HEK293 (cell line): ENCODE measurements at regions not wholly inside any gene's neighbourhood (a gene's known extent, or its start where the extent isn't known, plus 50 kb on each side); places are given as distances from the start of the nearest gene placed in this dataset.

Experiments
- CTCF ChIA-PET: fragments of 350-600 bp; formaldehyde crosslinking; extraction: SDS; loops from one replicate; lab custom pipeline; 2021; ENCODE audit warnings: antibody characterized with exemption; lab: Yijun Ruan, JAX
- POLR2A ChIA-PET: fragments of 300-600 bp; formaldehyde crosslinking; extraction: SDS; loops from one replicate; lab custom pipeline; 2020; ENCODE audit warnings: antibody characterized with exemption, inconsistent platforms; lab: Yijun Ruan, JAX
- H3K27ac ChIP-seq: fragments of 200-500 bp; sonication (Bioruptor generic); 2 replicates; pipeline ENCODE4 v1.5.1; 2014; ENCODE audit warnings: low read depth, low read length, control low read depth, inconsistent platforms; ENCODE audit errors: extremely low read depth
- H3K36me3 ChIP-seq, 2 experiments: fragments of 200-500 bp in 1 of 2; sonication (Bioruptor generic) in 1 of 2; 1 replicate in 1 of 2; 2 replicates in 1 of 2; pipeline ENCODE4 v1.5.1; 2014 to 2017; ENCODE audit warnings: inconsistent platforms in 2 of 2, low read length in 2 of 2; ENCODE audit not compliant: control insufficient read depth in 2 of 2, insufficient read depth in 1 of 2
- H3K4me1 ChIP-seq: fragments of 200-500 bp; sonication (Bioruptor generic); 2 replicates; pipeline ENCODE4 v1.5.1; 2014; ENCODE audit warnings: mild to moderate bottlenecking, low read length, inconsistent platforms; ENCODE audit not compliant: control insufficient read depth, insufficient read depth
- H3K4me3 ChIP-seq: 2 replicates; pipeline ENCODE4 v1.5.1; 2011; ENCODE audit warnings: low read depth, mild to moderate bottlenecking, control low read depth, low read length, moderate library complexity
- H3K9me3 ChIP-seq: fragments of 200-500 bp; sonication (Bioruptor generic); 2 replicates; pipeline ENCODE4 v1.5.1; 2014; ENCODE audit warnings: low read depth, low read length, inconsistent platforms; ENCODE audit not compliant: control insufficient read depth, insufficient read depth
- BCL6B ChIP-seq: fragments of 450-650 bp; formaldehyde crosslinking; IDR thresholded peaks from 2 replicates; pipeline ENCODE4 v1.5.1; 2017; ENCODE audit warnings: missing biosample characterization, missing genetic modification characterization
- GLI2 ChIP-seq: fragments of 450-650 bp; formaldehyde crosslinking; IDR thresholded peaks from 2 replicates; pipeline ENCODE4; 2017; ENCODE audit warnings: missing biosample characterization, missing genetic modification characterization, low read depth, borderline replicate concordance
- HOXC10 ChIP-seq: sonication (generic); formaldehyde crosslinking; IDR thresholded peaks from 2 replicates; pipeline ENCODE4 v1.8.1; 2023; ENCODE audit warnings: mild to moderate bottlenecking, missing genetic modification reagents
- WT1 ChIP-seq: fragments of 450-650 bp; formaldehyde crosslinking; IDR thresholded peaks from 2 replicates; pipeline ENCODE4 v1.5.1; 2016; ENCODE audit warnings: missing biosample characterization, missing genetic modification characterization
- YY2 ChIP-seq: fragments of 450-650 bp; formaldehyde crosslinking; IDR thresholded peaks from 2 replicates; pipeline ENCODE4 v1.5.1; 2016; ENCODE audit warnings: missing biosample characterization, missing genetic modification characterization
- ZIC2 ChIP-seq: fragments of 450-650 bp; formaldehyde crosslinking; IDR thresholded peaks from 2 replicates; pipeline ENCODE4 v1.5.1; 2016; ENCODE audit warnings: missing biosample characterization, missing genetic modification characterization
- ZNF10 ChIP-seq: fragments of 450-650 bp; formaldehyde crosslinking; IDR thresholded peaks from 2 replicates; pipeline ENCODE4 v1.5.1; 2017; ENCODE audit warnings: missing biosample characterization, missing genetic modification characterization
- ZNF157 ChIP-seq: fragments of 450-650 bp; formaldehyde crosslinking; IDR thresholded peaks from 2 replicates; pipeline ENCODE4 v1.5.1; 2016; ENCODE audit warnings: missing biosample characterization, missing genetic modification characterization
- ZNF202 ChIP-seq: fragments of 450-650 bp; formaldehyde crosslinking; IDR thresholded peaks from 2 replicates; pipeline ENCODE4 v1.5.1; 2016; ENCODE audit warnings: missing biosample characterization, missing genetic modification characterization, borderline replicate concordance
- ZNF248 ChIP-seq: fragments of 450-650 bp; formaldehyde crosslinking; IDR thresholded peaks from 2 replicates; pipeline ENCODE4 v1.5.1; 2017; ENCODE audit warnings: missing biosample characterization, missing genetic modification characterization
- ZNF266 ChIP-seq: fragments of 450-650 bp; formaldehyde crosslinking; IDR thresholded peaks from 2 replicates; pipeline ENCODE4 v1.5.1; 2016; ENCODE audit warnings: missing biosample characterization, missing genetic modification characterization, low read depth
- ZNF335 ChIP-seq: fragments of 450-650 bp; formaldehyde crosslinking; conservative IDR thresholded peaks from 2 replicates; pipeline ENCODE4 v1.5.1; 2016; ENCODE audit warnings: missing biosample characterization, missing genetic modification characterization
- ZNF449 ChIP-seq: fragments of 450-650 bp; formaldehyde crosslinking; IDR thresholded peaks from 2 replicates; pipeline ENCODE4 v1.5.1; 2017; ENCODE audit warnings: missing biosample characterization, mild to moderate bottlenecking, missing genetic modification characterization, moderate library complexity
- ZNF518A ChIP-seq: fragments of 450-650 bp; formaldehyde crosslinking; conservative IDR thresholded peaks from 2 replicates; pipeline ENCODE4 v1.5.1; 2016; ENCODE audit warnings: low read depth, missing biosample characterization, missing genetic modification characterization
- ZNF544 ChIP-seq: fragments of 450-650 bp; formaldehyde crosslinking; IDR thresholded peaks from 2 replicates; pipeline ENCODE4 v1.5.0; 2017; ENCODE audit warnings: missing biosample characterization, missing genetic modification characterization
- ZNF548 ChIP-seq: fragments of 450-650 bp; formaldehyde crosslinking; IDR thresholded peaks from 2 replicates; pipeline ENCODE4 v1.5.1; 2016; ENCODE audit warnings: missing biosample characterization, missing genetic modification characterization
- ZNF600 ChIP-seq: fragments of 450-650 bp; formaldehyde crosslinking; IDR thresholded peaks from 2 replicates; pipeline ENCODE4 v1.5.1; 2016; ENCODE audit warnings: missing biosample characterization, missing genetic modification characterization
- ZNF639 ChIP-seq: fragments of 450-650 bp; formaldehyde crosslinking; IDR thresholded peaks from 2 replicates; pipeline ENCODE4 v1.5.1; 2016; ENCODE audit warnings: missing biosample characterization, missing genetic modification characterization
- ZNF670 ChIP-seq: fragments of 450-650 bp; formaldehyde crosslinking; IDR thresholded peaks from 2 replicates; pipeline ENCODE4 v1.5.1; 2016; ENCODE audit warnings: missing biosample characterization, missing genetic modification characterization, low read depth
- ZNF707 ChIP-seq: fragments of 450-650 bp; formaldehyde crosslinking; IDR thresholded peaks from 2 replicates; pipeline ENCODE4 v1.5.1; 2016; ENCODE audit warnings: missing biosample characterization, missing genetic modification characterization
- ZSCAN18 ChIP-seq: fragments of 450-650 bp; formaldehyde crosslinking; IDR thresholded peaks from 2 replicates; pipeline ENCODE4 v1.5.1; 2016; ENCODE audit warnings: missing biosample characterization, missing genetic modification characterization

GRCh38 chr3:64444490-64445108 is 219.3 kb upstream of the PRICKLE2 start (continued):
- TF ChIP-seq ZNF707 (tag by site-specific recombination), result no peak

GRCh38 chr3:64443546-64444381 is 218.5 kb upstream of the PRICKLE2 start:
- H3K27ac ChIP-seq, result no peak overlapping the region

More at GRCh38 chr3:64443546-64444381, 218.5 kb upstream of the PRICKLE2 start:
- CTCF ChIA-PET, result interaction anchor here (0.9 kb wide), 1 partner anchor 40 kb away, joined by 3 read pairs; no protein-coding TSS in a partner anchor
- H3K9me3 ChIP-seq, result no peaks in the 10 kb centered on the region
- POLR2A ChIA-PET, result no interaction called here
- peaks cover 16% of the 10 kb centered on the region for H3K4me1 ChIP-seq
- H3K36me3 ChIP-seq, result no peaks in the 10 kb centered on the region
- H3K4me3 ChIP-seq, result no peak overlapping the region
- TF ChIP-seq ZNF335 (no peak), ZNF670 (tag by site-specific recombination) (no peak), YY2 (tag by site-specific recombination) (no peak), ZIC2 (tag by site-specific recombination) (no peak), ZNF449 (tag by site-specific recombination) (no peak), ZNF248 (tag by site-specific recombination) (no peak), BCL6B (tag by site-specific recombination) (no peak), ZNF202 (no peak), HOXC10 (CRISPR knock-in tag) (no peak), GLI2 (no peak), WT1 (tag by site-specific recombination) (no peak), ZNF600 (tag by site-specific recombination) (no peak), ZNF157 (tag by site-specific recombination) (no peak), ZNF639 (tag by site-specific recombination) (no peak), ZNF548 (tag by site-specific recombination) (no peak), ZNF10 (no peak), ZNF518A (tag by site-specific recombination) (no peak), ZNF544 (tag by site-specific recombination) (no peak), ZNF266 (tag by site-specific recombination) (no peak), ZSCAN18 (tag by site-specific recombination) (no peak)
